ENCODE measurements at regions not wholly inside any gene's neighbourhood (a gene's known extent, or its start where the extent isn't known, plus 50 kb on each side); places are given as distances from the start of the nearest gene placed in this dataset.

DNA sequence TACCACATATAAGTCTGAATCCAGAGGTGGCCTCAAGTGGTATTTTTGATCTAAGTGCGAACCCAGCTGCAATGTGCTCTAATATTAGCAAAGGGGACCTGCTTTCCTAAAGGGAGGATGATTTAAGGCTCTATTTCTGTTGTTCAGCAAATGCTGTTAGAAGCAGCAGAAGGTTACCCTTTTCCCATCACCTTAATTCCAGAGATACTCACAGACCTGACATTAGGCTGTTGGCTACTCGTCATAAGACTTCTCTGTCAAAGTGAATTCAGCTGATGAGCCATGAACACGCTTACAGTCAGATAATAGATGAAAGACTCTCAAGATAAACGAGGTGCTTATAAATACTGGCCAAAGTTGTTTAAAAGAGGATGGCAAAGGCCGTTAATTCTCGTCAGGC, 308.7 kb upstream of the DDHD1 start:
- FAIRE-seq, result no peak
- TF ChIP-seq EZH2 (IDR thresholded peaks at IDR 0.05; ENCODE audit: low read length), result no peak
- no peak for TF ChIP-seq CTCF (optimal IDR thresholded peaks at IDR 0.05 in 1 of 3, IDR thresholded peaks at IDR 0.05 in 1 of 3, conservative IDR thresholded peaks at IDR 0.05 in 1 of 3; ENCODE audit: extremely low read depth in 1 of 3, insufficient read depth in 2 of 3, low read length in 3 of 3)

DNA sequence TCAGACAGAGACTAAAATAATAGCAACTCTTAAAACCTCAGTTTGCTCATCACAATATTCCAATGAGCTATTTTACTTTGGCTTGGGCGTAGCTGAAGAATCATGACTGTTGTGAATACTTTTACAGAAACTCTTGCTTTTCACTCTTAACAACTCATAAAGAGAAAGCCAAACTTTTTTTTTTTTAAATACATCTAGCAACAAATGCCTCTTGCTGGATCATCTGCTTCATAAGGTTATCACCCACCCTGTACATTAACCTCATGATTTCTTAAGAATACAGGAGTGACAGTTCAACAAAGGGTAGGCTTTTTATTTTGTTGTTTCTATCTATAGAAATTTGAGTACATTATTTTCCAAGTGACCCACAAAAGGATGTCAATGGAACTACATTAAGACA, 307.4 kb upstream of the DDHD1 start:
- H3K9me1 ChIP-seq (ENCODE audit: control insufficient read depth, extremely low read depth, insufficient read depth, low read length), result no peaks in the 10 kb centered on the region
- no peaks in the 10 kb centered on the region for H3K27me3 ChIP-seq (ENCODE audit: control insufficient read depth, extremely low read depth, insufficient read depth, low read length)
- FAIRE-seq (no peak), DNase-seq (ENCODE audit: low read depth, low spot score) (no peak)
- H3K4me1 ChIP-seq (ENCODE audit: control insufficient read depth, extremely low read depth, insufficient read depth, low read length), result peaks cover 8% of the 10 kb centered on the region
- no peak overlapping the region for H3K27ac ChIP-seq (ENCODE audit: control insufficient read depth, insufficient read depth, low read length)
- H4K20me1 ChIP-seq (ENCODE audit: control insufficient read depth, extremely low read depth, insufficient read depth, low read length), result no peaks in the 10 kb centered on the region
- H3K9me3 ChIP-seq (ENCODE audit: control insufficient read depth, low read depth, low read length), result no peaks in the 10 kb centered on the region
- H3K9ac ChIP-seq (ENCODE audit: control insufficient read depth, extremely low read depth, insufficient read depth, low read length), result no peak overlapping the region
- H2AFZ ChIP-seq (ENCODE audit: control insufficient read depth, low read length), result no peak overlapping the region
- TF ChIP-seq CTCF (optimal IDR thresholded peaks at IDR 0.05 in 1 of 3, IDR thresholded peaks at IDR 0.05 in 1 of 3, conservative IDR thresholded peaks at IDR 0.05 in 1 of 3; ENCODE audit: extremely low read depth in 1 of 3, insufficient read depth in 2 of 3, low read length in 3 of 3) (no peak), EZH2 (IDR thresholded peaks at IDR 0.05; ENCODE audit: low read length) (no peak)
- H3K36me3 ChIP-seq (ENCODE audit: control insufficient read depth in 2 of 2, extremely low read depth in 1 of 2, insufficient read depth in 2 of 2, low read length in 2 of 2), result no peaks in the 10 kb centered on the region
- H3K4me2 ChIP-seq (ENCODE audit: control insufficient read depth, extremely low read depth, insufficient read depth, low read depth, low read length), result no peak overlapping the region
- H3K79me2 ChIP-seq (ENCODE audit: control insufficient read depth, insufficient read depth, low read length), result no peaks in the 10 kb centered on the region
- dilution Hi-C loops (cut with MboI; ENCODE audit: extremely low pct_ligation_motif_present, low sequenced_read_pairs), result no loop called here
- H3K4me3 ChIP-seq (ENCODE audit: control insufficient read depth in 2 of 3, extremely low read depth in 1 of 3, insufficient read depth in 2 of 3, low read depth in 1 of 3, low read length in 3 of 3), result no peak overlapping the region

More for the DNA sequence above, 308.7 kb upstream of the DDHD1 start:
- H3K27ac ChIP-seq (ENCODE audit: control insufficient read depth, insufficient read depth, low read length), result no peak overlapping the region
- H2AFZ ChIP-seq (ENCODE audit: control insufficient read depth, low read length), result no peak overlapping the region
- no peaks in the 10 kb centered on the region for H3K36me3 ChIP-seq (ENCODE audit: control insufficient read depth in 2 of 2, extremely low read depth in 1 of 2, insufficient read depth in 2 of 2, low read length in 2 of 2)
- dilution Hi-C loops (cut with MboI; ENCODE audit: extremely low pct_ligation_motif_present, low sequenced_read_pairs), result no loop called here
- no peak overlapping the region for H3K9ac ChIP-seq (ENCODE audit: control insufficient read depth, extremely low read depth, insufficient read depth, low read length)
- no peak overlapping the region for H3K4me2 ChIP-seq (ENCODE audit: control insufficient read depth, extremely low read depth, insufficient read depth, low read depth, low read length)
- H3K4me1 ChIP-seq (ENCODE audit: control insufficient read depth, extremely low read depth, insufficient read depth, low read length), result peaks cover 8% of the 10 kb centered on the region
- H3K9me3 ChIP-seq (ENCODE audit: control insufficient read depth, low read depth, low read length), result no peaks in the 10 kb centered on the region
- no peak overlapping the region for H3K4me3 ChIP-seq (ENCODE audit: control insufficient read depth in 2 of 3, extremely low read depth in 1 of 3, insufficient read depth in 2 of 3, low read depth in 1 of 3, low read length in 3 of 3)
- DNase-seq (ENCODE audit: low read depth, low spot score), result no peak
- no peaks in the 10 kb centered on the region for H3K9me1 ChIP-seq (ENCODE audit: control insufficient read depth, extremely low read depth, insufficient read depth, low read length)
- no peaks in the 10 kb centered on the region for H3K79me2 ChIP-seq (ENCODE audit: control insufficient read depth, insufficient read depth, low read length)
- H3K27me3 ChIP-seq (ENCODE audit: control insufficient read depth, extremely low read depth, insufficient read depth, low read length), result no peaks in the 10 kb centered on the region
- no peaks in the 10 kb centered on the region for H4K20me1 ChIP-seq (ENCODE audit: control insufficient read depth, extremely low read depth, insufficient read depth, low read length)

Data from keratinocyte (primary cell).